NCI-H2029 (cell line): ENCODE measurements at regions not wholly inside any gene's neighbourhood (a gene's known extent, or its start where the extent isn't known, plus 50 kb on each side); places are given as distances from the start of the nearest gene placed in this dataset.
A peak's percentile ranks its signal among the peaks of the same experiment; 100 is the strongest.

Source experiments
- DNase-seq: peaks from one replicate; lab custom pipeline; 2025; lab: John Stamatoyannopoulos, UW

GRCh38 chr5:155926031-155926430 is 400.9 kb upstream of the SGCD start:
- DNase-seq = no peak

DNA sequence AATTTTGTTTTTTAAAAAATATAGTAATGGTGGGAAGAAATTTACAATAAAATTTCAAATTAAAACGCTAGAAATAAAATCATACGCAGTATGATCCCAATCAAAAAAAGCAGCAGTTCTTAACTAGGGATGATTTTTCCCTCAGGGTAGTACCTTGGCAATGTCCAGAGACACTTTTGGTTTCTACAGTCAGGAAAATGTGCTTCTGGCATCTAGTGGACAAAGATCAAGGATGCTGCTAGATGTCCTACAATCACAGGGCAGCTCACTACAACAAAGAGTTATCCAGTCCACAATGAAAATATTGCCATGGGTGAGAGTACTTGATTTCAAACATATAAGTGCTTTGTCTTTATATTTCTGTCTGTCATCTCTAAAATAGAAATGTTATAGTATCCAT is 400.2 kb upstream of the SGCD start:
- DNase-seq = no peak

GRCh38 chr5:155929112-155929511 is 397.9 kb upstream of the SGCD start:
- DNase-seq = no peak

- DNase-seq = no peak
Measured at GRCh38 chr5:155934964-155935363, 392.0 kb upstream of the SGCD start.

GRCh38 chr5:155935723-155936122 is 391.2 kb upstream of the SGCD start:
- no peak for DNase-seq

DNA sequence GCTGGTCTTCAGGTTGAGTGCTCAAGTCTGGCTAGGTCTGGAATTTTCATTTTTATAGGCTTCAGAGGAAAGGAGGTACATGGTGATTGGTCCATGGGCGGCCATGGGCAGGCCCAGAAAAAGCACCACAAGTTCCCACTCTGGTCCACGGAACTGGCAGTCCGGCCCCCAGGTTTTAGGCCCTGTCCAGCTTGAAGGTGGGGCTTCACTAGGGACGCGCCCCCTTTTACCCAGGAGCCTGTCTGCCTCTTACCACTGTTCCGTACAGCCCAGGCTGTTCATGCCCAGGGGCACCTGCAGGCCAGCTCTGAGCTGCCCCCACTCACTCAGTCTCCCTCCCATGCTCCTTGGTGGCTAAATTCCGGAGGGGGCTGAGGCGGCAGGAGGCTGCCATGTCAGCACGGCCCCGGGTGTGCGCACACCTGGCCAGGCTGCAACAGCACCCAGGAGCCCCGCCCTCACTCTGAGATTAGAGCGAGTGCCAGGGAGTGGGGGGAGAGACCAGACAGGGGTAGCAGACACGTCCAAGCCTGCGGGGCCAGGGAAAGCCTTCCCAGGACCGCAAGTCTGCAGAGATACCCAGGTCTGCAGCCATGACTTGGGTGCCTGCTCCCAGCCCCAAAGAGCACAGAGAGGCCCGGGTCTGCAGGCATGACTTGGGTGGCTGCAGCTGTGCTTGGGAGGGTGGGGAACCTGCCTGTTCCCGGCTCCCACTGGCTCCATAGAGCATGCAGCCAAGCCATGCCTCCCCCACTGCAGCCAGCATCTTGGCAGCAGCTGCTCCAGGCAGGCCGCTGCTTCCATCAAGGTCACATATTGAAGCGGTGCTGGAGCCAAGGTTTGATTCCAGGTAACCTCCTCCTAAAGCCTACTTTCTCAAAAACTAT is 390.2 kb upstream of the SGCD start:
- no peak for DNase-seq

DNA sequence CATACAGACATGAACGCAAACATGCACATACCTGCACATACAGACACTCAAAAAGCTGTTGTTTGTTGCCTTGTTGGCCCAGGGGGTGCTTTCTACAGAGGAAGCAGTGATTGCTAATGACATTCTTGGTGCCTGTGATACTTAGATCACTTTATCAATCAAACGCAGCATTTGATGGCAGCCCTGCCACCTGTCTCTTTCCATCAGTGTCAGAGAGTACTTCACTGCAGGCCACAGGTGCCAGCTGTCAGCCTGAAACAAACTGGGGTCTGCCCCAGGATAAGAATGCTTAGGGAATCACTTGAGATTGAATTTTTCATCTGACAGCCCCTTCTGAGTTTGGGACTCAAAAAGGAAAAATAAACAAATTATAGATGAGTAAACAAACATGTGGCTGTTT is 388.9 kb upstream of the SGCD start:
- no peak for DNase-seq

DNA sequence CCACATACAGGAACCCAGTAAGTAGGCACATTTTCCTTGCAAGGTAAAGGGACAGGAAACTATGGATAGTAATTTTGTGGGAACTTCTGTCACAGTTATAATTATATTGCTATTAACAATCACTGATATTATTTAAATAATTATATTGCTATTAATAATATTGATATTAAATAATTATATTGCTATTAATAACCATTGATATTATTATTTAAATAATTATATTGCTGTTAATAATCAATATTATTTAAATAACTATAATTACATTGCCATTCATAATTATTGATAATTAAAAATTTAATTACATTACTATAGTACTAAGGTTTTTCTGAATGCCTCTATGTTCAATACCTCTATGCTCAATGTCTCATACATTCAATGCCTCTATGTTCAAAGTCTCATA is 385.6 kb upstream of the SGCD start:
- no peak for DNase-seq

DNA sequence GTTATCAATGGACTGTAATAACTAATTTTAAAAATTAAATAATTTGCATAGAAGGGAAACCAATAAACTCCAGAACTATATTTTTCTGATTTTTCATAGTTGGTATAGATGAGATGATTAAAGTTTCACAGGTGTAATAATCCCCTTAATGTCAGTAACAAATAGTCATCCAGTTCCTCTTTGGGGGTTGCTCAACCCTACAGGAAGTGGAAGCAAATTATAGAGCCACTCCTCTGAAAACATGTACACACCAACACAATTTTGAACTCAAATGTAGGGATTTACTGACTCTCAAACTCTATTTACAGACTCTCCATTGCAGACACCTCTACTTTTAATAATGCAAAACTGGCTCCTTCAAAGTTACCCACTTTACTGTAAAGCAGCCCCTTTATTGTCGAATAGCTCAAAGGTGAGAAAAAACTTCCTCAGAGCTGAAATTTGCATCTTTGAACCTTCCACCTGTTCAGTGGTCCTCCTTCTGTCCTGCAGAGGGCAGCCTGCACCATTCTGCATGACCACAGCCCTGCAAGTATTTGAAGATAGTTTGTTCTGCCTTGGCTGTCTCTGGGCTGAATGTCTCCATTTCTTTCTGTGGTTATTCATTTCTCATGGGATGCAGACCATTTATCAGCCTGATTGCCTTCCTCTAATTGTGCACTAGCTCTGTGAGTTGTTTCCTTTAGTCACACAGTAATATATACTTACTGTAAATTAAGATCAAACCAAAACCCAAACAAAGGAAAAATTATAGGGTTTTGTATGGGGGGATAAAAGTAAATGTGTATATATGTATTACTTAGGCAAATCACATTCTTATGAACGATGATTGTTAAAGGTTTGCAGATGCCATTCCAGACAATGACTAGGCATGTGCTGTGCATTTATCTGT is 383.2 kb upstream of the SGCD start:
- peak; percentile 33 for DNase-seq

DNA sequence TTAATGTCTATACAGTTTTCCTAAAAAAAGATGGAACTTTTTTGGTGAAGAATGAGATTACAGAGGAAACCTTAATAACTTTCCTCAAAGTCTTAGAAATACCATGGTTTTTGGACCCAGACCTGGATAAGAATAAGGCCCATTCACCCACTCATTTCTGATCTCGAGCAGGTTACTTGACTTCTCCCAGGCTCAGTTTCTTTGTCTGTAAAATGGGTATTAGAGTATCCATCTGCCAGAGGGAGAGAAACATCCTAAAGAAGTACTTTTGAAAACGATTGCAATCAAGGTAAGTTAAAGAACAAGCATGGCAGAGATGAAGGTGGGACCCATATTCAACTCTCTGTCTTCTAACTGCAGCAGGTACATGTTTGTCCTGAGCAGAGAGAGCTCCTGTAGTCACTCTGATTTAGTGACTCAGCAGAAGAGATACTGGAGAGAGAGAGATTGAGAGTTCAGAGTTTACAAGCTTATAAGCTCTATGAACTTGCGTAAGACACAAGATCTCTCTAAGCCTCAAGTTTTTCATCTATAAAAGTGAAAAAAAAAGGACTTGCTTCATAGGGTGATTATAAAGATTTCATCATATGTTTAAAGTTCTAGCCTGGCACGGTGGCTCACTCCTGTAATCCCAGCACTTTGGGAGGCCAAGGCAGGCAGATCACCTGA is 379.4 kb upstream of the SGCD start:
- no peak for DNase-seq

DNA sequence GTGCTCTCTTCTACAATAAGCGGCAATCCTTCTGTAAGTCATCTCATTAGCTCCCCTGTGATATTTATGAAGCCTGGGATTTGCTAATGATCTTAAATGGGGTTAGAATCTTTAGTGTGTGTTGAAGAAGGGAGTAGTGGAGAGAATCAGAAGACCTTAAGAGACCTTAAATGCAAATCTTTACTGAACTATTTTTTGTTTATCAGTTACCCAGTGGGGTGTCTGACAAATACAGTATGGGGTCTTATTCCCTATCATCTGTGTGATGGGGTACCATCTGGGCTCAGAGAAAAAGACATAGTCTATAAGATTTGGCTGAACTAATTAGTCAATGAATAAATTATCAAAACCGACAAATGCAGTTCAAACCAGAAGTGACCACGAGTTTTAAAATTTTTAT is 378.4 kb upstream of the SGCD start:
- no peak for DNase-seq

DNA sequence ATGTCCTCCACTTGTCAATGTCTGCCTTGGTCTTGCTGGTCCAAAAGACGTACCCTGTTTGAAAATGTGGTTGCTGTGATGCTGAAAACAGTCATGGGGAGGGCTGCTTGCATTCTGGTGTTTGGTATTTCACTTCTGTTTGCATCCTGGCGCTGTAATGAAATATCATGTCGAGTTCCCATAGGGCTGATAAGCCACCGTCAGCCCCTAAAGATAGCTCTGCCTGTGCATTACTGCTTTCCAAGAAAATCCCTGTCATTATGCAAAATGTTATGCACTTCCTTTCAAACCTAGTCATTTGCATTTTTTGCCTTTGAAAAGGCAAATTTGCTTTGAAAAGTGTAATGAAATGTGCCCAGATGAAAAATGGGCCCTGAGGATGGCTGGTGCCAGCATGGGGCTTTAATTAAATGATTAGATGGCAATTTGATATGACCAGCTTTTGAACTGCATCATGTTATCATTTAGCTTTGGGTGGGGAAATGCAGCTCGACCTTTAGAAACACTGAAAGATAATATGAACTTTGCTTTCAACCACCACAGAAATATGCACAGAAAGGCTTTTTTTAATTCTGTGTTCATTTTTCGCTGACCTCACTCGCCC is 374.4 kb upstream of the SGCD start:
- DNase-seq = no peak

DNA sequence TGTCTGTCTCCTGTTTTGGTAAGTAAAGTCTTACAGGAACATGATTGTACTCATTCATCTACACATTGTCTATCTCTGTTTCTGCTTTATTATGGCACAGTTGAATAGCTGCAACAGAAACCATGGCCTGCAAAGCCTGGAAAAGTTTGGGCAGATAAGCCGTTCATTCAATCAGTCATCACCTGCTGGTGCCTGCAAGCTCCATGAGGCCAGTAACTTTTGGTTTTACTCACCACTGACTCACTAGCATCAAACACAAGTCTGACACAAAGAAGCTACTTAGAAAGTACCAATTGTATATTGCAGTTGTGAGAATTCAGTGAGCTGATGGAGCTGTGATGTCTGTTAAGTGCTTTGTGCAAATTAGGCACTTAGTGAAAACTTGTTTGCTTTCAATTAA is 373.6 kb upstream of the SGCD start:
- no peak for DNase-seq

GRCh38 chr5:155954701-155955445 is 372.1 kb upstream of the SGCD start:
- no peak for DNase-seq

GRCh38 chr5:155957884-155958283 is 369.1 kb upstream of the SGCD start:
- no peak for DNase-seq

DNA sequence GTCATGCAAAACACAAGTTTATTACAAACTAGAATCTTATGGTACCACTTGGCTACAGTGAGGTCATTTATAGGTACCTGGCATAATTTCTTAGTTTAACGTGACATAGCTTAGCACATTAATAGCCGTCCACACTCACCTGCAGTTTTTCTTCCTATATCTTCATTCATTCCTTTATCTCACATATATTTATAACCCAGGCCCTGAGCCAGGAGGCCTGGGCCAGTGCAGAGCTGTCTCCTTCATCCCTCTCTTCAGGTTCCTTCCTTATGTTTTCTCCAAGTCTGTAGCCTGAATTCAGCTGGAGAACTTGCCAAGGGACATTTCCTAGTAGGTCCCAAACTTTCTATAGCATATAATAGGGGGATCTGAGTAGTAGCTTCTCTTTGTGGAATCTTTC is 367.9 kb upstream of the SGCD start:
- no peak for DNase-seq

- DNase-seq = no peak
Measured at GRCh38 chr5:155960177-155960576, 366.8 kb upstream of the SGCD start.

DNA sequence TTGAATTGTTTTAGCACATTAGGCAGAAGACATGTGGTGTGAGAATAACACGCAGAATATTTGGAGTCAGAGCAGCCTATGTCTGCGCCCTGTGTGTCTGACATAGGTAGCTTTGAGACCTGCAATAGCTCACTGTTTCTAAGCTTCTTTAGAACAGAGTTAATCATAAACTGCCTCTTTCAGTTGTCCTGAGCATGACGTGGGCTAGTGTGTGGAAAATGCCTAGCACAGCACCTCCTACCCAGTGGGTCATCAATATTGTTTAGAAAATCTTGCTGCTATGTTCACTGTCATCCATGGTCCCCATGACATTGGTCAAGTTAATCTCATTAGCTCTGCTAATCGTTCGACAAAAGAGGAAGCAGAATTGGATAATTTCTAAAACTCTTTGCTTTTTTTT is 357.4 kb upstream of the SGCD start:
- DNase-seq = no peak

DNA sequence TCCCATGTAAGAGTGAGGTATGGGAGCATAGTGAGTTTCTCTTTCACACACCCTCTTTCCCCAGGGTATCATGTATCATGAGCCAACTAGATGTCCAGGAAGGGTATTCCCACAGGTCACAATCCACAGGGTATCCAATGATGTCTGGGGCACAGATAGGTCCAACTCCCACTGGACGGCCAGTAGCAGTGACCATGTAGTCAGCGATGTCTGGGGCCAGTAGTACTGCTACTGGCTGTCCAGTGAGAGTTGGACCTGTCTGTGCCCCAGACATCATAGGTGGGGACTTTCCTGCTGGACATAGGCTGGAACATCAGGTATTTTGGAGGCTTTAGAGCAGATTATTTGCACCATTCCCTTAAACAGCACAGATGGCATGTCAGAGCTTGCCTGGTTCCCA is 352.6 kb upstream of the SGCD start:
- DNase-seq = no peak

DNA sequence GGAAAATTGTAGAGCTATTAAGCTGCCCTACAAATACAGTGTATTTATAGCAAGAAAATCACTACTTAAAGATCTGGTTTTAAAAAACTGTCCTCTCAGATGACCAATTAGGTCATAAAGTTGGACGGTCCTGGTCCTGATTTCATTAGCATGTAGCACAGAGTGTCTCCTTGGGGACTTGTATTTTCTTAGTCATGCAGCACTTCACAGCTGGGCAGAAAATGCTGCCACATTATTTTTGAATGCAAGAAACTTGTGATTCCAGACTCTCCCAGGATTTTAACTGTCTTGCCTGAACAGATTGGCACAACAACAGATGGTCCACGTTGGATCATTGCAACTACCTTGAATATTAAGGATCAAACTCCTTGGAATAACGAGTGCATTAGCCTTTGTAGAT is 348.1 kb upstream of the SGCD start:
- no peak for DNase-seq

GRCh38 chr5:155982354-155982753 is 344.6 kb upstream of the SGCD start:
- no peak for DNase-seq

DNA sequence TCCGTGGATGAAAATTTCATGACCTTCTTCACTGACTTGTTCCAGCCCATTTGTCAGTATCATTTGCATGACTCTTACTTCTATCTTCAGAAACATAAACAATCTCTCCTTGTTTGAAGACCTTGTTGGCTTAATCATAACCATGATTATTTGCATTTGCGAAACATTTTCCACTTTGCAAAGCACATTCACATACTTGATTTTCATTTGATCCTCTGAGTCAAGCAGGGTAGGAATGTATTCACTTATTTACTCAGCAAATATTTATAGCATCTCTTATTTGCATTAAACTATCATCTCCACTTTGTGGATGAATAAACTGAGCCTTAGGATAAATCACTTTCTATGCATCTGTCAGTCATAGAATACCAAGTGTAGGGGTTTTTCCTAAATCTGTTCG is 343.0 kb upstream of the SGCD start:
- no peak for DNase-seq
